IMR-90 (cell line): ENCODE measurements at regions not wholly inside any gene's neighbourhood (a gene's known extent, or its start where the extent isn't known, plus 50 kb on each side); places are given as distances from the start of the nearest gene placed in this dataset.

Experiments
- ATAC-seq: fragments of 200-7000 bp; cut with Tn5 transposase; 2 replicates; pipeline ENCODE4 v1.9.1; 2020; ENCODE audit warnings: low read depth, mild to moderate bottlenecking, moderate library complexity
- BruUV-seq: library from RNA; stranded (reverse); fragments of 400-500 nt; replicated peaks from 2 replicates; lab custom pipeline; 2021; lab: Mats Ljungman, UMichigan
- CTCF ChIA-PET: fragments of 300-600 bp; formaldehyde crosslinking; extraction: SDS; loops from one replicate; lab custom pipeline; 2021; ENCODE audit warnings: antibody characterized with exemption; lab: Yijun Ruan, JAX
- POLR2A ChIA-PET: fragments of 300-600 bp; sonication (Branson Sonifier 250); formaldehyde crosslinking; loops from one replicate; lab custom pipeline; 2022; ENCODE audit warnings: antibody characterized with exemption; ENCODE audit not compliant: unreplicated experiment; lab: Charles Lee
- DNase-seq: peaks from one replicate; pipeline ENCODE4 v3.0.0; 2013
- H2AFZ ChIP-seq: replicated peaks from 2 replicates; pipeline ENCODE3; 2013; ENCODE audit warnings: low read length, mild to moderate bottlenecking; ENCODE audit not compliant: poor library complexity
- H2AK5ac ChIP-seq: 2 replicates; pipeline ENCODE4 v1.6.1; 2013; ENCODE audit warnings: low read depth, low read length, inconsistent platforms
- H2AK9ac ChIP-seq: replicated peaks from 2 replicates; pipeline ENCODE3; 2013; ENCODE audit warnings: mild to moderate bottlenecking, low read depth, low read length, moderate library complexity; ENCODE audit not compliant: poor library complexity
- H2BK120ac ChIP-seq: 2 replicates; pipeline ENCODE4 v1.6.1; 2013; ENCODE audit warnings: low read depth, low read length, inconsistent platforms
- H2BK15ac ChIP-seq: 3 replicates; pipeline ENCODE4 v1.6.1; 2013; ENCODE audit warnings: low read depth, low read length, inconsistent platforms
- H2BK20ac ChIP-seq: 2 replicates; pipeline ENCODE4 v1.6.1; 2013; ENCODE audit warnings: low read depth, mild to moderate bottlenecking, inconsistent platforms, low read length, moderate library complexity
- H2BK5ac ChIP-seq: 2 replicates; pipeline ENCODE4 v1.6.1; 2013; ENCODE audit warnings: mild to moderate bottlenecking, low read depth, low read length, inconsistent platforms; ENCODE audit not compliant: poor library complexity, severe bottlenecking
- H3K14ac ChIP-seq: replicated peaks from 2 replicates; pipeline ENCODE4 v1.6.1; 2013; ENCODE audit warnings: low read depth, low read length, inconsistent platforms
- H3K18ac ChIP-seq: 2 replicates; pipeline ENCODE4 v1.6.1; 2013; ENCODE audit warnings: low read depth, low read length, control low read depth
- H3K23ac ChIP-seq: 2 replicates; pipeline ENCODE4 v1.6.1; 2013; ENCODE audit warnings: low read depth, low read length, inconsistent platforms
- H3K27ac ChIP-seq: 2 replicates; pipeline ENCODE4 v1.5.1; 2013; ENCODE audit warnings: mild to moderate bottlenecking, control low read depth, low read length; ENCODE audit not compliant: insufficient read depth
- H3K27me3 ChIP-seq: 2 replicates; pipeline ENCODE4 v1.6.1; 2013; ENCODE audit warnings: low read length; ENCODE audit not compliant: control insufficient read depth, insufficient read depth
- H3K36me3 ChIP-seq: 2 replicates; pipeline ENCODE4 v1.6.1; 2013; ENCODE audit warnings: low read length, mixed read lengths; ENCODE audit not compliant: control insufficient read depth, insufficient read depth
- H3K4ac ChIP-seq: 2 replicates; pipeline ENCODE4 v1.6.1; 2013; ENCODE audit warnings: low read depth, low read length, inconsistent platforms
- H3K4me1 ChIP-seq: 2 replicates; pipeline ENCODE4 v1.6.1; 2013; ENCODE audit warnings: low read length, mixed read lengths; ENCODE audit not compliant: control insufficient read depth, insufficient read depth
- H3K4me2 ChIP-seq: 2 replicates; pipeline ENCODE4 v1.6.1; 2013; ENCODE audit warnings: low read depth, mild to moderate bottlenecking, control low read depth, low read length, moderate library complexity
- H3K4me3 ChIP-seq: 2 replicates; pipeline ENCODE4 v1.5.1; 2013; ENCODE audit warnings: low read depth, mild to moderate bottlenecking, control low read depth, low read length, moderate library complexity; ENCODE audit not compliant: insufficient read depth
- H3K56ac ChIP-seq: 2 replicates; pipeline ENCODE4 v1.6.1; 2013; ENCODE audit warnings: low read length, inconsistent platforms; ENCODE audit not compliant: insufficient read depth; ENCODE audit errors: extremely low read depth
- H3K79me1 ChIP-seq, 2 experiments: 2 replicates each; pipeline ENCODE4 v1.6.1; 2013; ENCODE audit warnings: low read length in 2 of 2, inconsistent platforms in 1 of 2, low read depth in 1 of 2
- H3K9ac ChIP-seq: 2 replicates; pipeline ENCODE4 v1.6.1; 2013; ENCODE audit warnings: low read depth, low read length, control low read depth
- H3K9me1 ChIP-seq: 2 replicates; pipeline ENCODE4 v1.6.1; 2013; ENCODE audit warnings: low read length, inconsistent platforms; ENCODE audit not compliant: insufficient read depth
- H3K9me3 ChIP-seq: 2 replicates; pipeline ENCODE4 v1.6.1; 2013; ENCODE audit warnings: low read length; ENCODE audit not compliant: control insufficient read depth, insufficient read depth
- H4K20me1 ChIP-seq: 2 replicates; pipeline ENCODE4 v1.6.1; 2013; ENCODE audit warnings: low read length, inconsistent platforms; ENCODE audit not compliant: insufficient read depth
- H4K5ac ChIP-seq: 2 replicates; pipeline ENCODE4 v1.6.1; 2013; ENCODE audit warnings: mild to moderate bottlenecking, low read depth, low read length, control low read depth
- H4K8ac ChIP-seq, 2 experiments: 2 replicates each; pipeline ENCODE4 v1.6.1; 2013; ENCODE audit warnings: low read depth in 2 of 2, low read length in 2 of 2, control low read depth in 1 of 2, inconsistent platforms in 1 of 2
- H4K91ac ChIP-seq: 2 replicates; pipeline ENCODE4 v1.6.1; 2013; ENCODE audit warnings: low read depth, low read length, inconsistent platforms; ENCODE audit not compliant: insufficient read depth
- FOS ChIP-seq: fragments of 150-350 bp; IDR thresholded peaks from 2 replicates; pipeline ENCODE4 v1.6.1; 2016; ENCODE audit warnings: low read depth, low read length
- RAD21 ChIP-seq: IDR thresholded peaks from 2 replicates; pipeline ENCODE4 v1.6.1; 2012; ENCODE audit warnings: low read length, improper control_type of control experiment
- WGBS, 2 experiments: methylation state at CpG; one replicate each; pipeline versions ENCODE4 v1.1.5 to v1.1.7; 2013; ENCODE audit warnings: missing lambda C conversion rate in 2 of 2; ENCODE audit not compliant: insufficient read length in 1 of 2; ENCODE audit errors: extremely low coverage in 2 of 2; 5-methylcytosine and 5-hydroxymethylcytosine counted together
- dilution Hi-C: fragments of 300-500 bp; cut with HindIII; formaldehyde crosslinking; loops from one replicate; pipeline ENCODE4 v1.14.3; 2018; ENCODE audit warnings: low sequenced_read_pairs; ENCODE audit not compliant: unreplicated experiment
- in situ Hi-C: fragments of 300-500 bp; cut with MboI; formaldehyde crosslinking; loops from 3 replicates; pipeline ENCODE4 v1.14.3; 2019; ENCODE audit warnings: low sequenced_read_pairs, inconsistent platforms, mixed read lengths
- intact Hi-C: fragments of 100-400 bp; cut with micrococcal nuclease; formaldehyde crosslinking; loops from 2 replicates; pipeline ENCODE4 v1.10.0; 2022

- Histone ChIP-seq H4K8ac (no peak overlapping the region), H2BK20ac (no peak overlapping the region), H2AK9ac (no peak overlapping the region), H4K91ac (no peak overlapping the region), H2BK120ac (no peak overlapping the region), H2AK5ac (no peak overlapping the region), H3K4me3 (no peak overlapping the region), H2AFZ (no peak overlapping the region), H2BK5ac (no peak overlapping the region), H3K4me1 (no peaks in the 10 kb centered on the region), H3K9ac (no peak overlapping the region), H3K4ac (no peak overlapping the region), H3K4me2 (no peak overlapping the region), H4K5ac (no peak overlapping the region), H3K18ac (no peak overlapping the region), H3K79me1 (no peaks in the 10 kb centered on the region), H3K27me3 (no peaks in the 10 kb centered on the region), H3K14ac (no peak overlapping the region), H3K23ac (no peak overlapping the region), H3K36me3 (no peaks in the 10 kb centered on the region), H3K9me3 (peaks cover 4% of the 10 kb centered on the region), H3K56ac (no peak overlapping the region), H3K9me1 (no peaks in the 10 kb centered on the region), H3K27ac (no peak overlapping the region), H2BK15ac (no peak overlapping the region), H4K20me1 (no peaks in the 10 kb centered on the region)
- intact Hi-C loops (no loop called here), dilution Hi-C loops (no loop called here), in situ Hi-C loops (no loop called here)
- no TSS peak for BruUV-seq
- no peak for TF ChIP-seq FOS
- TF ChIP-seq RAD21: no peak
- DNase-seq: no peak
- CTCF ChIA-PET: no interaction called here
- WGBS, 2 experiments: no CpG with 5 or more reads among the region's 3 CpGs
- no peak for ATAC-seq
- POLR2A ChIA-PET: no interaction called here
Observed at GRCh38 chr2:59996855-59997254, 556.6 kb downstream of the BCL11A start.
